ENCODE measurements at regions not wholly inside any gene's neighbourhood (a gene's known extent, or its start where the extent isn't known, plus 50 kb on each side); places are given as distances from the start of the nearest gene placed in this dataset.

DNA sequence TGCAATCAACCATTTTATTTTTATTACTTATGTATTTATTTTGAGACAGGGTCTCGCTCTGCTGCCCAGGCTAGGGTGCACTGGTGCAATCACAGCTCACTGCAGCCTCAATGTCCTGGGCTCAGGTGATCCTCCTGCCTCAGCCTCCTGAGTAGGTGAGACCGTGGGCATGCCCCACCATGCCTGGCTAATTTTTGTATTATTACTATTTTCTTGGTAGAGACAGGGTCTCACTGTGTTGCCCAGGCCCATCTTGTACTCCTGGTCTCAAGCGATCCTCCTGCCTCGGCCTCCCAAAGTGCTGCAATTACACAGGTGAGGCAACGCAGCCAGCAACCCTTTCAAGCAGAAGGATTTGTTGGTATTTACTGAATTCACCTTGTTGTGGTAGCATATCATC lies 60.3 kb upstream of the PPP2R3B start:
- H4K20me1 ChIP-seq (replicated peaks in 1 of 2; ENCODE audit: control insufficient read depth in 1 of 2, insufficient read depth in 2 of 2, low read length in 2 of 2) = no peaks in the 10 kb centered on the region
- H3K9ac ChIP-seq (replicated peaks in 1 of 4; ENCODE audit: extremely low read depth in 1 of 4, low read depth in 3 of 4, low read length in 3 of 4) = no peak overlapping the region
- no peak for TF ChIP-seq BACH1 (IDR thresholded peaks at IDR 0.05; ENCODE audit: low read length)
- TF ChIP-seq ASH2L (IDR thresholded peaks at IDR 0.05; ENCODE audit: low read length) = no peak
- 0 out of 2 replicates have a peak, but pooled peaks have one; percentile 15 for TF ChIP-seq KDM1A (IDR thresholded peaks at IDR 0.05; ENCODE audit: borderline replicate concordance, low read length)
- H2BK20ac ChIP-seq (ENCODE audit: low read length) = peak overlapping the region; percentile 40; the same call in 1 of the 2 replicates
- DNase-seq (ENCODE audit: low read depth in 1 of 2, low spot score in 2 of 2) (no peak), FAIRE-seq (no peak)
- peaks cover 0 to 11% (median 3%) of the 10 kb centered on the region in 4 experiments; a peak in 3 of 7 replicates for H3K27me3 ChIP-seq (replicated peaks in 1 of 4; ENCODE audit: control insufficient read depth in 3 of 4, extremely low read depth in 1 of 4, insufficient read depth in 3 of 4, low read length in 3 of 4)
- H3K27ac ChIP-seq (ENCODE audit: low read depth, low read length) = no peak overlapping the region
- ChIA-PET CTCF (ENCODE audit: partially characterized antibody) (no interaction called here), POLR2A (ENCODE audit: partially characterized antibody) (no interaction called here)
- H3K4me2 ChIP-seq (ENCODE audit: insufficient read depth in 1 of 2, low read depth in 2 of 2, low read length in 2 of 2) = no peak overlapping the region; a peak in 1 of 4 replicates
- 0 out of 2 replicates have a peak overlapping the region, but pooled peaks have one; percentile 50 for H2BK12ac ChIP-seq (ENCODE audit: low read depth, low read length)
- no peak overlapping the region for H2BK15ac ChIP-seq (ENCODE audit: low read length)
- H4K8ac ChIP-seq (ENCODE audit: extremely low read depth, insufficient read depth, low read length) = no peak overlapping the region
- no peak overlapping the region for H3K14ac ChIP-seq (ENCODE audit: insufficient read length)
- peak overlapping the region; percentile 66; the same call in 1 of the 2 replicates for H2BK5ac ChIP-seq (ENCODE audit: low read depth, low read length)
- no peaks in the 10 kb centered on the region; the same call in 1 of the 2 replicates for H3K23me2 ChIP-seq (ENCODE audit: low read depth, low read length)
- H3K23ac ChIP-seq (ENCODE audit: insufficient read length) = no peak overlapping the region
- no peak overlapping the region for H3K4ac ChIP-seq (replicated peaks; ENCODE audit: insufficient read length, low read depth, low read length)
- H3K79me1 ChIP-seq (ENCODE audit: low read depth, low read length) = no peaks in the 10 kb centered on the region
- no peaks in the 10 kb centered on the region; a peak in 1 of 4 replicates for H3K9me3 ChIP-seq (ENCODE audit: insufficient read depth in 2 of 2, low read depth in 1 of 2, low read length in 1 of 2)
- no peak overlapping the region for H3K56ac ChIP-seq (replicated peaks; ENCODE audit: insufficient read length, low read depth, low read length)
- no peak overlapping the region for H3K4me3 ChIP-seq (ENCODE audit: extremely low read depth in 1 of 4, insufficient read depth in 2 of 4, low read depth in 3 of 4, low read length in 4 of 4)
- no peaks in the 10 kb centered on the region for H3K36me3 ChIP-seq (ENCODE audit: control insufficient read depth in 2 of 4, insufficient read depth in 4 of 4, low read length in 3 of 4)
- no peak overlapping the region for H4K91ac ChIP-seq (replicated peaks; ENCODE audit: insufficient read length, low read length)
- no peaks in the 10 kb centered on the region for H3K79me2 ChIP-seq (ENCODE audit: control insufficient read depth in 1 of 2, insufficient read depth in 2 of 2, low read length in 2 of 2)
- no peak overlapping the region for H2AFZ ChIP-seq (ENCODE audit: low read length)
- no peak overlapping the region for H4K5ac ChIP-seq (ENCODE audit: insufficient read length, low read depth, low read length)
- WGBS, 2 experiments (ENCODE audit: extremely low coverage in 1 of 2, insufficient coverage in 1 of 2, insufficient read length in 1 of 2, insufficient replicate concordance in 2 of 2, low coverage in 1 of 2, low lambda C conversion rate in 2 of 2, missing lambda C conversion rate in 1 of 2) = 80% methylated on average over 5 of the region's 5 CpGs; no CpG with 5 or more reads in 1 of the 2 experiments
- peaks cover 2 to 9% (median 5%) of the 10 kb centered on the region in 4 experiments for H3K4me1 ChIP-seq (replicated peaks in 1 of 4; ENCODE audit: control insufficient read depth in 3 of 4, insufficient read depth in 4 of 4, low read length in 3 of 4)
- no peak overlapping the region for H2BK120ac ChIP-seq (replicated peaks; ENCODE audit: low read depth, low read length)
- H2AK5ac ChIP-seq (ENCODE audit: low read depth, low read length) = peak overlapping the region; percentile 93; the same call in 1 of the 2 replicates
- peak overlapping the region; percentile 78; the same call in 1 of the 2 replicates for H3K18ac ChIP-seq (ENCODE audit: extremely low read depth, low read length)
